HCT116 (cell line): ENCODE measurements at regions not wholly inside any gene's neighbourhood (a gene's known extent, or its start where the extent isn't known, plus 50 kb on each side); places are given as distances from the start of the nearest gene placed in this dataset.

ENCODE experiments used
- ATAC-seq: fragments of 200-7000 bp; cut with Tn5 transposase; 2 replicates; pipeline ENCODE4 v1.9.1; 2020; ENCODE audit warnings: mild to moderate bottlenecking, moderate library complexity
- BruUV-seq: library from RNA; stranded (reverse); fragments of 400-500 nt; replicated peaks from 2 replicates; lab custom pipeline; 2021; lab: Mats Ljungman, UMichigan
- CTCF ChIA-PET: fragments of 300-600 bp; sonication (Branson Sonifier 250); formaldehyde crosslinking; loops from one replicate; lab custom pipeline; 2021; ENCODE audit warnings: antibody characterized with exemption; lab: Charles Lee
- POLR2A ChIA-PET: fragments of 300-600, 350-600 bp; sonication (Branson Sonifier 250); formaldehyde crosslinking; loops from one replicate; lab custom pipeline; 2021; ENCODE audit warnings: antibody characterized with exemption; lab: Charles Lee
- RAD21 ChIA-PET, 2 experiments: fragments of 300-600 bp; sonication (Branson Sonifier 250); formaldehyde crosslinking; loops; one replicate each; lab custom pipeline; 2023; ENCODE audit warnings: low total read pairs in 2 of 2; ENCODE audit not compliant: uncharacterized antibody in 2 of 2, unreplicated experiment in 2 of 2, low non-redundant PET in 1 of 2; lab: Charles Lee
- DNase-seq: peaks from one replicate; pipeline ENCODE4 v3.0.0-alpha.2; 2010; ENCODE audit warnings: low read depth, low spot score
- H2AFZ ChIP-seq: fragments of 200-600 bp; shearing (Covaris generic), sonication (generic); 2 replicates; pipeline ENCODE4 v1.6.1; 2017; ENCODE audit warnings: low read depth, mixed run types, mixed read lengths, antibody characterized with exemption, low read length; ENCODE audit not compliant: poor library complexity, severe bottlenecking
- H3K27ac ChIP-seq: 2 replicates; pipeline ENCODE4 v1.5.1; 2012; ENCODE audit warnings: low read depth, low read length
- H3K27me3 ChIP-seq: fragments of 200-600 bp; sonication (generic); 2 replicates; pipeline ENCODE4 v1.6.1; 2016; ENCODE audit warnings: mixed run types, low read length, mixed read lengths; ENCODE audit not compliant: insufficient read depth
- H3K36me3 ChIP-seq, 2 experiments: fragments of 200-500 bp in 1 of 2; fragments of 200-600 bp in 1 of 2; sonication (Bioruptor generic) in 1 of 2; sonication (generic) in 1 of 2; 2 replicates each; pipeline versions ENCODE4 v1.5.1 to v1.6.1; 2014 to 2016; ENCODE audit warnings: low read length in 2 of 2, inconsistent platforms in 1 of 2, mixed read lengths in 1 of 2, mixed run types in 1 of 2; ENCODE audit not compliant: insufficient read depth in 2 of 2, control insufficient read depth in 1 of 2
- H3K4me1 ChIP-seq, 2 experiments: fragments of 200-600 bp in 1 of 2; sonication (generic) in 1 of 2; 2 replicates each; pipeline versions ENCODE4 v1.5.1 to v1.6.1; 2012 to 2017; ENCODE audit warnings: low read length in 2 of 2, inconsistent platforms in 1 of 2, mild to moderate bottlenecking in 1 of 2, mixed read lengths in 1 of 2, mixed run types in 1 of 2, moderate library complexity in 1 of 2; ENCODE audit not compliant: insufficient read depth in 2 of 2, control insufficient read depth in 1 of 2
- H3K4me2 ChIP-seq: fragments of 200-600 bp; sonication (generic); 2 replicates; pipeline ENCODE4 v1.6.1; 2017; ENCODE audit warnings: mixed run types, low read length, mixed read lengths
- H3K4me3 ChIP-seq, 2 experiments: fragments of 200-600 bp in 1 of 2; sonication (generic) in 1 of 2; replicated peaks in 1 of 2; 2 replicates each; pipeline ENCODE4 v1.5.1; 2011 to 2016; ENCODE audit warnings: low read length in 2 of 2, control low read depth in 1 of 2, low read depth in 1 of 2, mild to moderate bottlenecking in 1 of 2, mixed read lengths in 1 of 2, mixed run types in 1 of 2
- H3K79me2 ChIP-seq: fragments of 200-600 bp; sonication (generic); 2 replicates; pipeline ENCODE4 v1.6.1; 2017; ENCODE audit warnings: mild to moderate bottlenecking, mixed run types, low read length, moderate library complexity, mixed read lengths; ENCODE audit not compliant: insufficient read depth
- H3K9ac ChIP-seq: fragments of 200-600 bp; sonication (generic); 2 replicates; pipeline ENCODE4 v1.6.1; 2016; ENCODE audit warnings: low read length, mixed read lengths
- H3K9me2 ChIP-seq: fragments of 200-600 bp; sonication (generic), shearing (Covaris generic); 2 replicates; pipeline ENCODE4 v1.6.1; 2017; ENCODE audit warnings: mixed run types, mild to moderate bottlenecking, moderate library complexity; ENCODE audit not compliant: insufficient read depth
- H3K9me3 ChIP-seq, 2 experiments: fragments of 200-500 bp in 1 of 2; fragments of 200-600 bp in 1 of 2; sonication (Bioruptor generic) in 1 of 2; sonication (generic) in 1 of 2; 2 replicates each; pipeline ENCODE4 v1.6.1; 2014 to 2017; ENCODE audit warnings: low read length in 2 of 2, mixed read lengths in 2 of 2, inconsistent platforms in 1 of 2, low read depth in 1 of 2, mild to moderate bottlenecking in 1 of 2, mixed run types in 1 of 2, moderate library complexity in 1 of 2; ENCODE audit not compliant: control insufficient read depth in 1 of 2, insufficient read depth in 1 of 2
- H4K20me1 ChIP-seq: fragments of 200-600 bp; sonication (generic), shearing (Covaris generic); 2 replicates; pipeline ENCODE4 v1.6.1; 2017; ENCODE audit warnings: mixed run types, mild to moderate bottlenecking, moderate library complexity; ENCODE audit not compliant: insufficient read depth
- CEBPB ChIP-seq: IDR thresholded peaks from 2 replicates; pipeline ENCODE4 v1.6.1; 2012; ENCODE audit warnings: low read depth
- CTCF ChIP-seq, 3 experiments: fragments of 200-600 bp in 1 of 3; sonication (generic) in 1 of 3; IDR thresholded peaks in 2 of 3; conservative IDR thresholded peaks in 1 of 3; 2 replicates each; pipeline ENCODE4 v1.5.1; 2012 to 2017; ENCODE audit warnings: low read depth in 2 of 3, low read length in 2 of 3, antibody characterized with exemption in 1 of 3, borderline replicate concordance in 1 of 3, control low read depth in 1 of 3, mild to moderate bottlenecking in 1 of 3, mixed read lengths in 1 of 3, mixed run types in 1 of 3, moderate library complexity in 1 of 3; ENCODE audit not compliant: insufficient read depth in 1 of 3
- EGR1 ChIP-seq: IDR thresholded peaks from 2 replicates; pipeline ENCODE4 v1.6.1; 2012; ENCODE audit warnings: low read depth
- EZH2 ChIP-seq: fragments of 200-600 bp; sonication (generic); IDR thresholded peaks from 2 replicates; pipeline ENCODE4 v1.6.1; 2017; ENCODE audit warnings: antibody characterized with exemption, mixed run types
- EZH2phosphoT487 ChIP-seq: fragments of 200-600 bp; IDR thresholded peaks from 2 replicates; pipeline ENCODE4 v1.6.1; 2018; ENCODE audit warnings: antibody characterized with exemption, borderline replicate concordance
- JUND ChIP-seq: IDR thresholded peaks from 2 replicates; pipeline ENCODE4 v1.6.1; 2012
- POLR2A ChIP-seq: IDR thresholded peaks from 2 replicates; pipeline ENCODE4 v1.7.0; 2011; ENCODE audit warnings: borderline replicate concordance; ENCODE audit not compliant: insufficient read depth, insufficient read length; ENCODE audit errors: extremely low read depth
- POLR2AphosphoS5 ChIP-seq: IDR thresholded peaks from 2 replicates; pipeline ENCODE4 v1.6.1; 2011; ENCODE audit warnings: mild to moderate bottlenecking, low read depth, low read length, moderate library complexity
- REST ChIP-seq: IDR thresholded peaks from 2 replicates; pipeline ENCODE4 v1.6.1; 2012; ENCODE audit warnings: low read depth
- SIN3A ChIP-seq: IDR thresholded peaks from 2 replicates; pipeline ENCODE4 v1.6.1; 2012; ENCODE audit warnings: low read depth
- SP1 ChIP-seq: IDR thresholded peaks from 2 replicates; pipeline ENCODE4 v1.6.1; 2012; ENCODE audit warnings: low read depth
- SRF ChIP-seq: IDR thresholded peaks from 2 replicates; pipeline ENCODE4 v1.6.1; 2012; ENCODE audit warnings: low read depth
- TCF7L2 ChIP-seq: IDR thresholded peaks from 2 replicates; pipeline ENCODE4 v1.7.0; 2011; ENCODE audit warnings: borderline replicate concordance, inconsistent platforms; ENCODE audit not compliant: insufficient read depth, insufficient read length; ENCODE audit errors: extremely low read depth
- YY1 ChIP-seq: IDR thresholded peaks from 2 replicates; pipeline ENCODE4 v1.6.1; 2011; ENCODE audit warnings: low read length, low read depth, moderate library complexity, mild to moderate bottlenecking; ENCODE audit not compliant: insufficient replicate concordance; ENCODE audit errors: extremely low read depth
- ZBTB33 ChIP-seq: IDR thresholded peaks from 2 replicates; pipeline ENCODE4 v1.6.1; 2011; ENCODE audit warnings: mild to moderate bottlenecking, low read length, moderate library complexity; ENCODE audit not compliant: insufficient replicate concordance; ENCODE audit errors: extremely low read depth
- ZNF274 ChIP-seq: fragments of 200-500 bp; sonication (Bioruptor generic); IDR thresholded peaks from 2 replicates; pipeline ENCODE4 v1.6.1; 2014; ENCODE audit warnings: mild to moderate bottlenecking, low read depth, low read length, inconsistent platforms
- intact Hi-C: fragments of 100-400 bp; cut with micrococcal nuclease; formaldehyde crosslinking; loops from 2 replicates; pipeline ENCODE4 v1.10.0; 2022
- TF ChIP-seq, protein P1 (sequence below): IDR thresholded peaks from 2 replicates; pipeline ENCODE4 v1.6.1; 2012

GRCh38 chr3:166489826-166490225 is 652.6 kb upstream of the BCHE start:
- BruUV-seq, result no TSS peak

More at GRCh38 chr3:166489826-166490225, 652.6 kb upstream of the BCHE start:
- H3K9ac ChIP-seq, result no peak overlapping the region
- RAD21 ChIA-PET, result no interaction called here
- H3K4me3 ChIP-seq, result no peak overlapping the region
- no peak overlapping the region for H3K4me2 ChIP-seq
- intact Hi-C loops, result no loop called here
- DNase-seq, result no peak
- no peak overlapping the region for H2AFZ ChIP-seq
- no peaks in the 10 kb centered on the region for H3K79me2 ChIP-seq
- no peaks in the 10 kb centered on the region for H4K20me1 ChIP-seq
- no peak for ATAC-seq
- no peaks in the 10 kb centered on the region for H3K27me3 ChIP-seq
- no peaks in the 10 kb centered on the region for H3K36me3 ChIP-seq
- POLR2A ChIA-PET, result no interaction called here
- H3K4me1 ChIP-seq, result no peaks in the 10 kb centered on the region
- TF ChIP-seq YY1, result no peak
- no peak for TF ChIP-seq EGR1
- no peak for TF ChIP-seq CTCF (IDR thresholded peaks at IDR 0.05 in 2 of 3, conservative IDR thresholded peaks at IDR 0.05 in 1 of 3; ENCODE audit: borderline replicate concordance in 1 of 3, insufficient read depth in 1 of 3, low read depth in 2 of 3, low read length in 2 of 3)
- no peak for TF ChIP-seq POLR2AphosphoS5
- no peak for TF ChIP-seq REST
- TF ChIP-seq, protein P1, sequence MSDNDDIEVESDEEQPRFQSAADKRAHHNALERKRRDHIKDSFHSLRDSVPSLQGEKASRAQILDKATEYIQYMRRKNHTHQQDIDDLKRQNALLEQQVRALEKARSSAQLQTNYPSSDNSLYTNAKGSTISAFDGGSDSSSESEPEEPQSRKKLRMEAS, result no peak
- no peak for TF ChIP-seq SP1
- TF ChIP-seq ZNF274, result no peak
- TF ChIP-seq JUND, result no peak
- TF ChIP-seq CEBPB, result no peak
- TF ChIP-seq EZH2, result no peak
- TF ChIP-seq SIN3A, result no peak
- TF ChIP-seq SRF, result no peak
- no peak for TF ChIP-seq ZBTB33
- TF ChIP-seq EZH2phosphoT487, result no peak
- TF ChIP-seq POLR2A, result no peak
- no peak for TF ChIP-seq TCF7L2
- H3K9me2 ChIP-seq, result no peaks in the 10 kb centered on the region
- CTCF ChIA-PET, result no interaction called here
- H3K27ac ChIP-seq, result no peak overlapping the region
- no peaks in the 10 kb centered on the region for H3K9me3 ChIP-seq
